ENCODE measurements at regions not wholly inside any gene's neighbourhood (a gene's known extent, or its start where the extent isn't known, plus 50 kb on each side); places are given as distances from the start of the nearest gene placed in this dataset.

DNA sequence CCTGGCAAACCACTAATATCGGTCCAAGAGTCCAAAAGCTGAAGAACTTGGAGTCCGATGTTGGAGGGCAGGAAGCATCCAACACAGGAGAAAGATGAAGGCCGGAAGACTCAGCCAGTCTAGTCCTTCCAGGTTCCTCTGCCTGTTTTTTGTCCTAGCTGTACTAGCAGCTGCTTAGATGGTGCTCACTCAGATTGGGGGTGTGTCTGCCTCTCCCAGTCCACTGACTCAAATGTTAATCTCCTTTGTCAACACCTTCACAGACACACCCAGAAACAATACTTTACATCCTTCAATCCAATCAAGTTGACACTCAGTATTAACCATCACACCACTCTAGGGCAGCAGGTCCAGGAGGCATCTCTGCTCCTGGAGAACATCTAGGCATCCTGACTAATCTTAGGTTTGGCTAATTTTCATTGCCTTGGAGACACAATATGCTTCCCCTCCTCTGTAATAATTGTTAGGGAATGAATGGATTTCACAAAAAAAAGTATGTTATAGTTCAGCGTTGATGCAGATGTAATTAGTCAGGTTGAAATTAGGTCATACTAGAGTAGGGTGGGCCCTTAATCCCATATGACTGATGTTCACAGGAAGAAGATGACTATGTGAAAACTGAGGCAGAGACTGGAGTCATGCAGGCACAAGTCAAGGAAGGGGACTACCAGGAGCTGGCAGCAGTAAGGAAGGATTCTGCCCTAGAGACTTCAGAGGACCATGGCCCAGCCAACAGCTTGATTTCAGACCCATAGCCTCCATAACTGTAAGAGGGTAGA is 183.4 kb downstream of the RBM26 start:
- H3K4me3 ChIP-seq (ENCODE audit: low read depth, low read length) = no peak overlapping the region
- no peak for TF ChIP-seq CTCF (IDR thresholded peaks at IDR 0.05; ENCODE audit: borderline replicate concordance, insufficient read depth, low read depth, low read length)

GRCh38 chr13:79212064-79212619 is 193.9 kb downstream of the RBM26 start:
- no peak overlapping the region for H3K4me3 ChIP-seq (ENCODE audit: low read depth, low read length)
- TF ChIP-seq CTCF (IDR thresholded peaks at IDR 0.05; ENCODE audit: borderline replicate concordance, insufficient read depth, low read depth, low read length) = no peak

DNA sequence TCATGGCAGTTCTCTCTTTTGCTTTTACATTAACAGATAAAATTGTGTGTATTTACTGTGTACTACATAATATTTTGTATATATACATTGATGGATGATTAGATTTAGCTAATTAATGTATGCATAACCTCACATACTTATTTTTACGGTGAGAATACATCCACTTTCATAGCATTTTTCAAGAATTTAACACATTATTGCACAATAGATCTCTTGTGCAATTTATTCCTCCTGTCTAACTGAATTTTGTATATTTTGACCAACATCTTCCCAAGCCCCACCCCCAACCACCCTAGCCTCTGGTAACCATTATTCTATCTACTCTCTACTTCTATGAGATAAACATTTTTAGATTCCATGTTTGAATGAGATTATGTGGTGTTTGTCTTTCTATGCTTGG is 194.7 kb downstream of the RBM26 start:
- no peak for TF ChIP-seq CTCF (IDR thresholded peaks at IDR 0.05; ENCODE audit: borderline replicate concordance, insufficient read depth, low read depth, low read length)
- H3K4me3 ChIP-seq (ENCODE audit: low read depth, low read length) = no peak overlapping the region

DNA sequence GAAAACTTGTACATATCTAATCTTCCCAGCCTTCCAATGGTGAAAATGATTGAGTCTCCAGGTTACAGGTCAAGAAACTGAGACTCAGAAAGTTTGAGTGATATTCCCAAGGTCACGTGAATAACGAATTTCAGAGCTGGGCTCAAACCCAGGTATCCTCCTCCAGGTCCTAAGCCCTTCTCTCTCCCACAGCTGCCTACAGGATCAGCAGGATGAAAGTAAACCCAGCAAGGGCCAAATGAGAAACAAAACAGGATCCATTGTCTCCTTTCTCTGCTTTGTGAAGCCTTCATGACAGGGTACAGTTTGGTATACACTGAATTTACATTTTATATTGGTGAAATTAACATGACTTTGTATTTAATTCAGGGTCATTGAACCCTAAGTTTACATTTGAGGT is 208.1 kb downstream of the RBM26 start:
- no peak for TF ChIP-seq CTCF (IDR thresholded peaks at IDR 0.05; ENCODE audit: borderline replicate concordance, insufficient read depth, low read depth, low read length)
- no peak overlapping the region for H3K4me3 ChIP-seq (ENCODE audit: low read depth, low read length)

DNA sequence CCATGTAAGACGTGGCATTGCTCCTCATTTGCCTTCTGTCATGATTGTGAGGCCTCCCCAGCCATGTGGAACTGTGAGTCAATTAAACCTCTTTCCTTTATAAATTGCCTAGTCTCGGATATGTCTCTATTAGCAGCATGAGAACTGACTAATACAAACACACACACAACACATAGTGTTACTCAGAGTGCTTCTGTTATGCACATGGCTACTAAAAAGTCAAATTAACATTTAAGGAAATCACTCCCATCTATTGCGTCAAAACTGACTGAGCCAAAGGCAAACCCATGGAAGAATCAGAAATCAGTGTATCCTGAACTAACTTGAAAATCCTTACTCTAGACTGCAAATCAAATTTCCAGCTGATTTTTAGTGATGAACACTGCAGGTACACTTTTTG is 209.2 kb downstream of the RBM26 start:
- H3K4me3 ChIP-seq (ENCODE audit: low read depth, low read length) = no peak overlapping the region
- TF ChIP-seq CTCF (IDR thresholded peaks at IDR 0.05; ENCODE audit: borderline replicate concordance, insufficient read depth, low read depth, low read length) = no peak

GRCh38 chr13:79196366-79196765 is 209.7 kb downstream of the RBM26 start:
- H3K4me3 ChIP-seq (ENCODE audit: low read depth, low read length) = no peak overlapping the region
- TF ChIP-seq CTCF (IDR thresholded peaks at IDR 0.05; ENCODE audit: borderline replicate concordance, insufficient read depth, low read depth, low read length) = no peak

GRCh38 chr13:79194727-79195126 is 211.3 kb downstream of the RBM26 start:
- H3K4me3 ChIP-seq (ENCODE audit: low read depth, low read length) = no peak overlapping the region
- no peak for TF ChIP-seq CTCF (IDR thresholded peaks at IDR 0.05; ENCODE audit: borderline replicate concordance, insufficient read depth, low read depth, low read length)

All from GM12875 (cell line).